ENCODE measurements at regions not wholly inside any gene's neighbourhood (a gene's known extent, or its start where the extent isn't known, plus 50 kb on each side); places are given as distances from the start of the nearest gene placed in this dataset.
"Not testable (repeated sequence)": the region's sequence is repeated elsewhere in the genome, so short reads cannot be mapped to it uniquely, and the experiment has no call there.

GRCh38 chr16:26715969-26716368, 350.8 kb upstream of the C16orf82 start:
- DNase-seq (ENCODE audit: low spot score): no peak
- TF ChIP-seq CTCF (IDR thresholded peaks at IDR 0.05; ENCODE audit: poor library complexity, severe bottlenecking): no peak
- Histone ChIP-seq H3K27ac (ENCODE audit: poor library complexity, severe bottlenecking) (no peak overlapping the region), H3K9me3 (ENCODE audit: severe bottlenecking) (no peaks in the 10 kb centered on the region), H3K36me3 (ENCODE audit: low read depth) (no peaks in the 10 kb centered on the region), H3K4me1 (ENCODE audit: insufficient read depth, poor library complexity, severe bottlenecking) (no peaks in the 10 kb centered on the region), H3K27me3 (ENCODE audit: insufficient read depth, poor library complexity, severe bottlenecking) (no peaks in the 10 kb centered on the region), H3K4me3 (ENCODE audit: severe bottlenecking) (no peak overlapping the region)
- ATAC-seq (ENCODE audit: low read depth): no peak

GRCh38 chr16:26717826-26718225, 348.9 kb upstream of the C16orf82 start:
- H3K27ac ChIP-seq (ENCODE audit: poor library complexity, severe bottlenecking): no peak overlapping the region
- DNase-seq (ENCODE audit: low spot score): no peak
- no peak for TF ChIP-seq CTCF (IDR thresholded peaks at IDR 0.05; ENCODE audit: poor library complexity, severe bottlenecking)
- no peaks in the 10 kb centered on the region for H3K4me1 ChIP-seq (ENCODE audit: insufficient read depth, poor library complexity, severe bottlenecking)
- no peak overlapping the region for H3K4me3 ChIP-seq (ENCODE audit: severe bottlenecking)
- no peaks in the 10 kb centered on the region for H3K27me3 ChIP-seq (ENCODE audit: insufficient read depth, poor library complexity, severe bottlenecking)
- ATAC-seq (ENCODE audit: low read depth): no peak
- no peaks in the 10 kb centered on the region for H3K36me3 ChIP-seq (ENCODE audit: low read depth)
- H3K9me3 ChIP-seq (ENCODE audit: severe bottlenecking): no peaks in the 10 kb centered on the region

GRCh38 chr16:26721290-26721689, 345.4 kb upstream of the C16orf82 start:
- no peaks in the 10 kb centered on the region for H3K27me3 ChIP-seq (ENCODE audit: insufficient read depth, poor library complexity, severe bottlenecking)
- no peak overlapping the region for H3K27ac ChIP-seq (ENCODE audit: poor library complexity, severe bottlenecking)
- no peaks in the 10 kb centered on the region for H3K36me3 ChIP-seq (ENCODE audit: low read depth)
- H3K4me3 ChIP-seq (ENCODE audit: severe bottlenecking): no peak overlapping the region
- H3K9me3 ChIP-seq (ENCODE audit: severe bottlenecking): no peaks in the 10 kb centered on the region
- ATAC-seq (ENCODE audit: low read depth) (no peak), DNase-seq (ENCODE audit: low spot score) (no peak)
- H3K4me1 ChIP-seq (ENCODE audit: insufficient read depth, poor library complexity, severe bottlenecking): no peaks in the 10 kb centered on the region
- TF ChIP-seq CTCF (IDR thresholded peaks at IDR 0.05; ENCODE audit: poor library complexity, severe bottlenecking): no peak

- H3K4me1 ChIP-seq (ENCODE audit: insufficient read depth, poor library complexity, severe bottlenecking); H3K27me3 ChIP-seq (ENCODE audit: insufficient read depth, poor library complexity, severe bottlenecking); H3K9me3 ChIP-seq (ENCODE audit: severe bottlenecking); DNase-seq (ENCODE audit: low spot score); H3K27ac ChIP-seq (ENCODE audit: poor library complexity, severe bottlenecking); H3K4me3 ChIP-seq (ENCODE audit: severe bottlenecking); H3K36me3 ChIP-seq (ENCODE audit: low read depth); ATAC-seq (ENCODE audit: low read depth): not testable (repeated sequence)
These were observed 344.8 kb upstream of the C16orf82 start for GRCh38 chr16:26721957-26722356.

- no peaks in the 10 kb centered on the region for H3K4me1 ChIP-seq (ENCODE audit: insufficient read depth, poor library complexity, severe bottlenecking)
- H3K4me3 ChIP-seq (ENCODE audit: severe bottlenecking): no peak overlapping the region
- no peak for TF ChIP-seq CTCF (IDR thresholded peaks at IDR 0.05; ENCODE audit: poor library complexity, severe bottlenecking)
- no peak for ATAC-seq (ENCODE audit: low read depth)
- no peaks in the 10 kb centered on the region for H3K36me3 ChIP-seq (ENCODE audit: low read depth)
- H3K9me3 ChIP-seq (ENCODE audit: severe bottlenecking): no peaks in the 10 kb centered on the region
- no peaks in the 10 kb centered on the region for H3K27me3 ChIP-seq (ENCODE audit: insufficient read depth, poor library complexity, severe bottlenecking)
- DNase-seq (ENCODE audit: low spot score): no peak
- no peak overlapping the region for H3K27ac ChIP-seq (ENCODE audit: poor library complexity, severe bottlenecking)
These were observed 342.5 kb upstream of the C16orf82 start for GRCh38 chr16:26724189-26724588.

Data from RWPE2 (cell line).